IMR-90 (cell line): ENCODE measurements at regions not wholly inside any gene's neighbourhood (a gene's known extent, or its start where the extent isn't known, plus 50 kb on each side); places are given as distances from the start of the nearest gene placed in this dataset.
"Not testable (repeated sequence)": the region's sequence is repeated elsewhere in the genome, so short reads cannot be mapped to it uniquely, and the experiment has no call there.

ENCODE experiments used
- CEBPB ChIP-seq: IDR thresholded peaks from 2 replicates; pipeline ENCODE4 v1.6.1; 2012; ENCODE audit warnings: low read depth, low read length, improper control_type of control experiment
- CHD1 ChIP-seq: IDR thresholded peaks from 2 replicates; pipeline ENCODE4 v1.6.1; 2012; ENCODE audit warnings: low read depth, low read length, improper control_type of control experiment
- MXI1 ChIP-seq: IDR thresholded peaks from 2 replicates; pipeline ENCODE4 v1.6.1; 2012; ENCODE audit warnings: low read depth, mild to moderate bottlenecking, low read length, moderate library complexity, borderline replicate concordance
- POLR2A ChIP-seq: IDR thresholded peaks from 2 replicates; pipeline ENCODE4 v1.6.1; 2012; ENCODE audit warnings: mild to moderate bottlenecking, low read depth, low read length
- RCOR1 ChIP-seq: IDR thresholded peaks from 2 replicates; pipeline ENCODE4 v1.6.1; 2012; ENCODE audit warnings: mild to moderate bottlenecking, low read length, improper control_type of control experiment; ENCODE audit not compliant: insufficient replicate concordance
- RFX5 ChIP-seq: IDR thresholded peaks from 2 replicates; pipeline ENCODE4 v1.8.0; 2012; ENCODE audit warnings: low read depth, mild to moderate bottlenecking, low read length, moderate library complexity
- TF ChIP-seq, protein P1 (sequence below): conservative IDR thresholded peaks from 2 replicates; pipeline ENCODE4 v1.5.1; 2012; ENCODE audit warnings: mild to moderate bottlenecking, low read depth, low read length, improper control_type of control experiment
- TF ChIP-seq, protein P2 (sequence below): fragments of 150-350 bp; IDR thresholded peaks from 2 replicates; pipeline ENCODE4 v1.6.1; 2016; ENCODE audit warnings: low read depth, mild to moderate bottlenecking, low read length, moderate library complexity, borderline replicate concordance

DNA sequence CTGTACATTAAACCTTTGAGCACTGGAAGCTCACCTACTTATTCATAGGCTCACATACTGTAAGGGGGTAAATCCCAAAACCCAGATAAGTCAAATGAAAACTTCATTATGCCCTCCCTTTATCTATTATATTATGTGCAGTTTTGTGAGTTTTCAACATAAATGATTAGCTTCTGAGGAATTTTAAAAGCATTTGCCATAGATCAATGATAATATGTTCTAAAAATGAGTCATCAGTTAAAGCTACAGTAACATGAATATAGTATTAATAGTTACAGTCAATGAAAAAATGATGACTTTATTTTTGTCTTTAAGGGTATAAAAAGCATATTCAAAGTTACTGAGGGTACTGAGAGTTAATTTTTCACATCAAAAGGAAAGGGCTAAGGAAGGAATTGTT, 151.9 kb downstream of the SPATA31A6 start:
- TF ChIP-seq, protein P1, sequence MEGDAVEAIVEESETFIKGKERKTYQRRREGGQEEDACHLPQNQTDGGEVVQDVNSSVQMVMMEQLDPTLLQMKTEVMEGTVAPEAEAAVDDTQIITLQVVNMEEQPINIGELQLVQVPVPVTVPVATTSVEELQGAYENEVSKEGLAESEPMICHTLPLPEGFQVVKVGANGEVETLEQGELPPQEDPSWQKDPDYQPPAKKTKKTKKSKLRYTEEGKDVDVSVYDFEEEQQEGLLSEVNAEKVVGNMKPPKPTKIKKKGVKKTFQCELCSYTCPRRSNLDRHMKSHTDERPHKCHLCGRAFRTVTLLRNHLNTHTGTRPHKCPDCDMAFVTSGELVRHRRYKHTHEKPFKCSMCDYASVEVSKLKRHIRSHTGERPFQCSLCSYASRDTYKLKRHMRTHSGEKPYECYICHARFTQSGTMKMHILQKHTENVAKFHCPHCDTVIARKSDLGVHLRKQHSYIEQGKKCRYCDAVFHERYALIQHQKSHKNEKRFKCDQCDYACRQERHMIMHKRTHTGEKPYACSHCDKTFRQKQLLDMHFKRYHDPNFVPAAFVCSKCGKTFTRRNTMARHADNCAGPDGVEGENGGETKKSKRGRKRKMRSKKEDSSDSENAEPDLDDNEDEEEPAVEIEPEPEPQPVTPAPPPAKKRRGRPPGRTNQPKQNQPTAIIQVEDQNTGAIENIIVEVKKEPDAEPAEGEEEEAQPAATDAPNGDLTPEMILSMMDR: not testable (repeated sequence)
- TF ChIP-seq POLR2A, MXI1, CEBPB, CHD1, RCOR1, RFX5: not testable (repeated sequence)
- TF ChIP-seq, protein P2, sequence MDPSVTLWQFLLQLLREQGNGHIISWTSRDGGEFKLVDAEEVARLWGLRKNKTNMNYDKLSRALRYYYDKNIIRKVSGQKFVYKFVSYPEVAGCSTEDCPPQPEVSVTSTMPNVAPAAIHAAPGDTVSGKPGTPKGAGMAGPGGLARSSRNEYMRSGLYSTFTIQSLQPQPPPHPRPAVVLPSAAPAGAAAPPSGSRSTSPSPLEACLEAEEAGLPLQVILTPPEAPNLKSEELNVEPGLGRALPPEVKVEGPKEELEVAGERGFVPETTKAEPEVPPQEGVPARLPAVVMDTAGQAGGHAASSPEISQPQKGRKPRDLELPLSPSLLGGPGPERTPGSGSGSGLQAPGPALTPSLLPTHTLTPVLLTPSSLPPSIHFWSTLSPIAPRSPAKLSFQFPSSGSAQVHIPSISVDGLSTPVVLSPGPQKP: not testable (repeated sequence)
